ENCODE measurements at regions not wholly inside any gene's neighbourhood (a gene's known extent, or its start where the extent isn't known, plus 50 kb on each side); places are given as distances from the start of the nearest gene placed in this dataset.
A peak's percentile ranks its signal among the peaks of the same experiment; 100 is the strongest.
"Not testable (repeated sequence)": the region's sequence is repeated elsewhere in the genome, so short reads cannot be mapped to it uniquely, and the experiment has no call there.

DNA sequence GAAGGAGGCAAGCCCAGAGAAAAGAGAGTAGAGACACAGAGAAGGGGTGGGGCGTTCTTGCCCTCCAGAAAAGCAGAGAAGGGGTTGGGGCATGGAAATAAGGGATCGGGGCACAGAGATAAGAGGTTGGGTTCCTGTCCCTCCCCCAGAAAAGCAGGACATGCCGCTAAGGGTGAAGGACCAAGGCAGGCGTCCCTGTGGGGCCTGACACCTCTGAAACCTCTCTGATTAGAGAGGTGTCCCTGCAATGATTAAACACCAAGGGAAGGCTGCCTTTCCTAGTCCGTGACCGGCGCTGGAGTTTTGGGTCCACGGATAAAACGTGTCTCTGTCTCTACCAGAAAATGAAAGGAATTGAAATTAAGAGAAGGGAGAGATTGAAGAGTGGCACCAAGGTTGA is 914.0 kb upstream of the CRIM1 start:
- H3K27me3 ChIP-seq (replicated peaks in 2 of 5; ENCODE audit: control insufficient read depth in 4 of 5, insufficient read depth in 5 of 5, low read length in 4 of 5); POLR2A ChIA-PET; H3K36me3 ChIP-seq (ENCODE audit: control insufficient read depth in 4 of 4, insufficient read depth in 4 of 4, low read length in 3 of 4); DNase-seq; H3K4me1 ChIP-seq (ENCODE audit: control extremely low read depth in 1 of 4, control insufficient read depth in 4 of 4, insufficient read depth in 4 of 4, low read length in 3 of 4); H3K4me3 ChIP-seq (ENCODE audit: control insufficient read depth in 1 of 7, extremely low read depth in 1 of 7, insufficient read depth in 4 of 7, low read depth in 2 of 7, low read length in 6 of 7); CTCF ChIA-PET; H3K9me3 ChIP-seq (ENCODE audit: control extremely low read depth in 1 of 5, control insufficient read depth in 4 of 5, insufficient read depth in 2 of 5, low read depth in 1 of 5, low read length in 4 of 5); H3K27ac ChIP-seq (ENCODE audit: insufficient read depth in 1 of 2, low read depth in 1 of 2, low read length in 2 of 2, poor library complexity in 1 of 2, severe bottlenecking in 2 of 2): not testable (repeated sequence)
- WGBS (ENCODE audit: insufficient coverage), result 79% methylated on average over 8 of the region's 9 CpGs

DNA sequence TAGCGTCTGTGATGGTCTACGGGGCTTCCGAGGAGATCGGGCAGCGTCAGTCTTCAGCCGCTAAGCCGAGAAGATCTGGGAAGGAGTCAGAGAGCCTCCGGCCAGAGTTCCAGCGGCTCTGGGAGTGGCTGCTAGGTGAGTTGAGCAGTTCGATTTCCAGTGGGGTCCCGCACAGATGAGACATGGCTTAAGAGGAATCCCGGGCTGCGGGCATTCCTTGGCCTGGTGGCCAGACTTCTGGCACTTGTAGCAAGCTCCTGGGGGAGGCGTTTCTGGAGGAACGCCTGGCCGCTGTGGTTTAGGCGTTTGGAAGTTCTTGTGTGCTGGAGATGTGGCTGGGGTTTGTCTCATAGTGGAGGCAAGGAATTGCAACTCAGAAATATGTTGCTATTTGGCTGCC is 915.3 kb upstream of the CRIM1 start:
- H3K36me3 ChIP-seq (ENCODE audit: control insufficient read depth in 4 of 4, insufficient read depth in 4 of 4, low read length in 3 of 4); CTCF ChIA-PET; DNase-seq; H3K9me3 ChIP-seq (ENCODE audit: control extremely low read depth in 1 of 5, control insufficient read depth in 4 of 5, insufficient read depth in 2 of 5, low read depth in 1 of 5, low read length in 4 of 5); H3K4me1 ChIP-seq (ENCODE audit: control extremely low read depth in 1 of 4, control insufficient read depth in 4 of 4, insufficient read depth in 4 of 4, low read length in 3 of 4); POLR2A ChIA-PET; H3K27ac ChIP-seq (ENCODE audit: insufficient read depth in 1 of 2, low read depth in 1 of 2, low read length in 2 of 2, poor library complexity in 1 of 2, severe bottlenecking in 2 of 2); H3K27me3 ChIP-seq (replicated peaks in 2 of 5; ENCODE audit: control insufficient read depth in 4 of 5, insufficient read depth in 5 of 5, low read length in 4 of 5); H3K4me3 ChIP-seq (ENCODE audit: control insufficient read depth in 1 of 7, extremely low read depth in 1 of 7, insufficient read depth in 4 of 7, low read depth in 2 of 7, low read length in 6 of 7): not testable (repeated sequence)
- 93% methylated on average over 13 of the region's 17 CpGs for WGBS (ENCODE audit: insufficient coverage)

DNA sequence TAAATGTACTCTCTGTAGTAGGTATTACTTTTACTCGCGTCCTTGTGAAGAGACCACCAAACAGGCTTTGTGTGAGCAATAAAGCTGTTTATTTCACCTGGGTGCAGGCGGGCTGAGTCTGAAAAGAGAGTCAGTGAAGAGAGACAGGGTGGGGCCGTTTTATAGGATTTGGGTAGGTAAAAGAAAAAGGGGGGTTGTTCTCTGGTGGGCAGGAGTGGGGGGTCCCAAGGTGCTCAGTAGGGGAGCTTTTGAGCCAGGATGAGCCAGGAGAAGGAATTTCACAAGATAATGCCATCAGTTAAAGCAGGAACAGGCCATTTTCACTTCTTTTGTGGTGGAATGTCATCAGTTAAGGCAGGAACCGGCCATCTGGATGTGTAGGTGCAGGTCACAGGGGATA is 918.7 kb upstream of the CRIM1 start:
- H3K9me3 ChIP-seq (ENCODE audit: control extremely low read depth in 1 of 5, control insufficient read depth in 4 of 5, insufficient read depth in 2 of 5, low read depth in 1 of 5, low read length in 4 of 5); DNase-seq; POLR2A ChIA-PET; H3K27me3 ChIP-seq (replicated peaks in 2 of 5; ENCODE audit: control insufficient read depth in 4 of 5, insufficient read depth in 5 of 5, low read length in 4 of 5); H3K4me1 ChIP-seq (ENCODE audit: control extremely low read depth in 1 of 4, control insufficient read depth in 4 of 4, insufficient read depth in 4 of 4, low read length in 3 of 4); H3K4me3 ChIP-seq (ENCODE audit: control insufficient read depth in 1 of 7, extremely low read depth in 1 of 7, insufficient read depth in 4 of 7, low read depth in 2 of 7, low read length in 6 of 7); H3K27ac ChIP-seq (ENCODE audit: insufficient read depth in 1 of 2, low read depth in 1 of 2, low read length in 2 of 2, poor library complexity in 1 of 2, severe bottlenecking in 2 of 2); H3K36me3 ChIP-seq (ENCODE audit: control insufficient read depth in 4 of 4, insufficient read depth in 4 of 4, low read length in 3 of 4); CTCF ChIA-PET: not testable (repeated sequence)
- WGBS (ENCODE audit: insufficient coverage), result no CpG with 5 or more reads among the region's 5 CpGs

DNA sequence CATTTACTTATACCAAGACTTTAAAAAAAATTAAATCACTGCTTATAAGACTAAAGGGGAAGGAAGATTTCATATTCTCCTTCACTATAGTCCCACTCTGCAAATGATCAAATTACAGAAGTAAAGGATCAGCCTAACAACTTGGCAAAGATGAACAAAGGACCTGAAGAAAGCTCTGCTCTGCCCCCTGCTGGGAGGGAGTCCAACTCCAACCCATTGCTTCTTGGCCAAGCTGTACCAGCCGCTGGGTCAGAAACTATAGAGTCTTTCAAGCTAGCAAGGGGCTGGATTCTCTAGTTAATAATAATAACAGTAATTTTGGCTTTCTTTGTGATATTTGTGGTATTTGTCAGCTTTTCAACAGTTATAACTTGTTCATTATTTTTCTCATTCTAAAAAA is 927.0 kb upstream of the CRIM1 start:
- POLR2A ChIA-PET, result no interaction called here
- no CpG with 5 or more reads among the region's 1 CpG for WGBS (ENCODE audit: insufficient coverage)
- peak; percentile 20 to 58 (median 46) for DNase-seq

DNA sequence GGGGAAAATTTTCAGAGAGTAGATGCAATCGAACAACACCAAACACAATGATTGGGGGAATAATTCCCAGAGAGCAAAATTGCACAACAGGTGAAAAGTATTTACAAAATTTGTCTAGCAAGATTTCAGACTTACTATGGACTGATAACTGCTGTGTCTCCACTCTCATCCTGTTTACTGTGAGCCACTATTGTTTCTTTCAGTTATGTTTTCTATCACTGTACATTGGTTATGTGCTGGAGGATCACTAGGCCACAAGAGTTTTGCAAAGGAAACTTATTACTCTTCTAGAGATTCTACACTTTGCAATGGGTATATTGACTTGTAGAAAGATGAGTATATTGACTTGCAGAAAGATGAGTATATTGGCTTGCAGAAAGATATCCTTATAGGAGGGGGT is 934.1 kb upstream of the CRIM1 start:
- no peak overlapping the region for H3K4me3 ChIP-seq (ENCODE audit: control insufficient read depth in 1 of 7, extremely low read depth in 1 of 7, insufficient read depth in 4 of 7, low read depth in 2 of 7, low read length in 6 of 7)
- no peak overlapping the region for H3K27ac ChIP-seq (ENCODE audit: insufficient read depth in 1 of 2, low read depth in 1 of 2, low read length in 2 of 2, poor library complexity in 1 of 2, severe bottlenecking in 2 of 2)
- ChIA-PET CTCF (interaction anchor here (1.0 kb wide), 1 partner anchor 11 kb away, joined by 3 read pairs; no protein-coding TSS in a partner anchor), POLR2A (no interaction called here)
- no peaks in the 10 kb centered on the region for H3K9me3 ChIP-seq (ENCODE audit: control extremely low read depth in 1 of 5, control insufficient read depth in 4 of 5, insufficient read depth in 2 of 5, low read depth in 1 of 5, low read length in 4 of 5)
- WGBS (ENCODE audit: insufficient coverage), result no CpG with 5 or more reads among the region's 1 CpG
- H3K36me3 ChIP-seq (ENCODE audit: control insufficient read depth in 4 of 4, insufficient read depth in 4 of 4, low read length in 3 of 4), result no peaks in the 10 kb centered on the region
- DNase-seq, result no peak
- no peaks in the 10 kb centered on the region for H3K27me3 ChIP-seq (replicated peaks in 2 of 5; ENCODE audit: control insufficient read depth in 4 of 5, insufficient read depth in 5 of 5, low read length in 4 of 5)
- no peaks in the 10 kb centered on the region for H3K4me1 ChIP-seq (ENCODE audit: control extremely low read depth in 1 of 4, control insufficient read depth in 4 of 4, insufficient read depth in 4 of 4, low read length in 3 of 4)

More for the DNA sequence above, 927.0 kb upstream of the CRIM1 start:
- no peak overlapping the region for H3K4me3 ChIP-seq (ENCODE audit: control insufficient read depth in 1 of 7, extremely low read depth in 1 of 7, insufficient read depth in 4 of 7, low read depth in 2 of 7, low read length in 6 of 7)
- no peaks in the 10 kb centered on the region for H3K9me3 ChIP-seq (ENCODE audit: control extremely low read depth in 1 of 5, control insufficient read depth in 4 of 5, insufficient read depth in 2 of 5, low read depth in 1 of 5, low read length in 4 of 5)
- no peaks in the 10 kb centered on the region for H3K27me3 ChIP-seq (replicated peaks in 2 of 5; ENCODE audit: control insufficient read depth in 4 of 5, insufficient read depth in 5 of 5, low read length in 4 of 5)
- H3K27ac ChIP-seq (ENCODE audit: insufficient read depth in 1 of 2, low read depth in 1 of 2, low read length in 2 of 2, poor library complexity in 1 of 2, severe bottlenecking in 2 of 2), result no peak overlapping the region
- H3K36me3 ChIP-seq (ENCODE audit: control insufficient read depth in 4 of 4, insufficient read depth in 4 of 4, low read length in 3 of 4), result no peaks in the 10 kb centered on the region
- CTCF ChIA-PET, result interaction anchor here (0.7 to 1.4 kb wide), 4 partner anchors 13 to 1754 kb away, joined by 3 to 5 read pairs (median 4); no protein-coding TSS in a partner anchor
- no peaks in the 10 kb centered on the region for H3K4me1 ChIP-seq (ENCODE audit: control extremely low read depth in 1 of 4, control insufficient read depth in 4 of 4, insufficient read depth in 4 of 4, low read length in 3 of 4)

DNA sequence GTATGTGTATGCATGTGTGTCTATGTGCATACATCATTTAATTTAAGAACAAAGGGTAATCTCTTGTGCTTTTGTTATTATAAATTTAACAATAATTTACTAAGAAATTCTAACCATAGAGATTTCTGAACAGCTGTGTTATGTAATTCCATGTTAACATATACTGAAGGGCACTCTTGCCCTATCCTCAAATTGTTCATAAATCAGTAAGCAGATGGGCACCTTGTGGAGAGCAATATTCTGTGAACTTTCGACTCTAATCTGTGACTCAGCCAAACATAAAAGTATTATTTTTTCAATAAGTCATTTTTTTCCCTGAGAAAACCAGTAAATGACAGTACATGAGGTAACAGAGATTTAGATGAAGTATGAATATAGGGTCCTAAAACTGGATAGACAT is 938.3 kb upstream of the CRIM1 start:
- ChIA-PET CTCF (no interaction called here), POLR2A (no interaction called here)
- WGBS (ENCODE audit: insufficient coverage), result no CpG with 5 or more reads among the region's 1 CpG

DNA sequence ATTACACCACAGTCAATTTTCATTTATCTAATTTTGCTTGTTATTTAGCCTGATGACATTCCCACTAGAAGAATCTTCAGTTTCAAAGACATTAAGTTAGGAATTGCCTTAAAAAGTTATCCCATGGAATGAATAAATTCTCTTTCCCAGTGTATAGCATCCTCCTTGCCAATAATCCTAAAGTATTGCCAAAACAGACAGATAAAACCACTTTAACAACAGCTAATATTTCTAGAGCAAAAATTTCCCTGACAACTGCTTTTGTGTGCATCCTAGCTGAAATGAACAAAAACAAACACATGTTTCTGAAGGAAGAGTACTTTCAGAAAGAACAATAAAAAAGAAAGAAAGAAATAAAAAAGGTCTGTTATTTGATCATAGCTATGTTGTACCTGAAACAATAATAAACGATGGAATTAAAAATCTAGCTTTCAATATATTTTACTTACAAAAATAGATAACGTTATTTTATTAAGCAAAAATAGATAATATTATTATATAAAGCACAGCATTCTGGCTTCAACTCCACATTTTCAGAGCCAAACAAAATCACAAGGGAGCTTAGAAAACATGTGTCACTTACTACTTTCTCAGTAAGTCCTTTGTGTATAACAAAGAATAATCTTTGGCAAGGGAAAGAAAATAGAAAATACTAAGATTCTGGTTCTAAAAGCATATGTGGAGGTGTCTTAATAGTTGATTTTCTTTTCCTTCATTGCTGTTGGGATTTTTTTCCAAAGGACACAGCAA is 939.0 kb upstream of the CRIM1 start:
- Histone ChIP-seq H3K27ac (ENCODE audit: insufficient read depth in 1 of 2, low read depth in 1 of 2, low read length in 2 of 2, poor library complexity in 1 of 2, severe bottlenecking in 2 of 2) (no peak overlapping the region), H3K36me3 (ENCODE audit: control insufficient read depth in 4 of 4, insufficient read depth in 4 of 4, low read length in 3 of 4) (no peaks in the 10 kb centered on the region), H3K4me3 (ENCODE audit: control insufficient read depth in 1 of 7, extremely low read depth in 1 of 7, insufficient read depth in 4 of 7, low read depth in 2 of 7, low read length in 6 of 7) (no peak overlapping the region), H3K4me1 (ENCODE audit: control extremely low read depth in 1 of 4, control insufficient read depth in 4 of 4, insufficient read depth in 4 of 4, low read length in 3 of 4) (no peaks in the 10 kb centered on the region), H3K27me3 (replicated peaks in 2 of 5; ENCODE audit: control insufficient read depth in 4 of 5, insufficient read depth in 5 of 5, low read length in 4 of 5) (no peaks in the 10 kb centered on the region), H3K9me3 (ENCODE audit: control extremely low read depth in 1 of 5, control insufficient read depth in 4 of 5, insufficient read depth in 2 of 5, low read depth in 1 of 5, low read length in 4 of 5) (no peaks in the 10 kb centered on the region)
- POLR2A ChIA-PET, result no interaction called here
- CTCF ChIA-PET, result interaction anchor here (1.0 to 1.3 kb wide), 2 partner anchors 10 to 12 kb away, joined by 5 read pairs; no protein-coding TSS in a partner anchor
- WGBS (ENCODE audit: insufficient coverage), result no CpG with 5 or more reads among the region's 2 CpGs
- no peak for DNase-seq

More for the DNA sequence above, 938.3 kb upstream of the CRIM1 start:
- H3K4me1 ChIP-seq (ENCODE audit: control extremely low read depth in 1 of 4, control insufficient read depth in 4 of 4, insufficient read depth in 4 of 4, low read length in 3 of 4), result no peaks in the 10 kb centered on the region
- H3K9me3 ChIP-seq (ENCODE audit: control extremely low read depth in 1 of 5, control insufficient read depth in 4 of 5, insufficient read depth in 2 of 5, low read depth in 1 of 5, low read length in 4 of 5), result no peaks in the 10 kb centered on the region
- H3K36me3 ChIP-seq (ENCODE audit: control insufficient read depth in 4 of 4, insufficient read depth in 4 of 4, low read length in 3 of 4), result no peaks in the 10 kb centered on the region
- no peak overlapping the region for H3K4me3 ChIP-seq (ENCODE audit: control insufficient read depth in 1 of 7, extremely low read depth in 1 of 7, insufficient read depth in 4 of 7, low read depth in 2 of 7, low read length in 6 of 7)
- no peaks in the 10 kb centered on the region for H3K27me3 ChIP-seq (replicated peaks in 2 of 5; ENCODE audit: control insufficient read depth in 4 of 5, insufficient read depth in 5 of 5, low read length in 4 of 5)
- no peak overlapping the region for H3K27ac ChIP-seq (ENCODE audit: insufficient read depth in 1 of 2, low read depth in 1 of 2, low read length in 2 of 2, poor library complexity in 1 of 2, severe bottlenecking in 2 of 2)
- no peak for DNase-seq

Data from common myeloid progenitor, CD34-positive (primary cell).